ENCODE measurements at regions not wholly inside any gene's neighbourhood (a gene's known extent, or its start where the extent isn't known, plus 50 kb on each side); places are given as distances from the start of the nearest gene placed in this dataset.
A peak's percentile ranks its signal among the peaks of the same experiment; 100 is the strongest.
"Not testable (repeated sequence)": the region's sequence is repeated elsewhere in the genome, so short reads cannot be mapped to it uniquely, and the experiment has no call there.

DNA sequence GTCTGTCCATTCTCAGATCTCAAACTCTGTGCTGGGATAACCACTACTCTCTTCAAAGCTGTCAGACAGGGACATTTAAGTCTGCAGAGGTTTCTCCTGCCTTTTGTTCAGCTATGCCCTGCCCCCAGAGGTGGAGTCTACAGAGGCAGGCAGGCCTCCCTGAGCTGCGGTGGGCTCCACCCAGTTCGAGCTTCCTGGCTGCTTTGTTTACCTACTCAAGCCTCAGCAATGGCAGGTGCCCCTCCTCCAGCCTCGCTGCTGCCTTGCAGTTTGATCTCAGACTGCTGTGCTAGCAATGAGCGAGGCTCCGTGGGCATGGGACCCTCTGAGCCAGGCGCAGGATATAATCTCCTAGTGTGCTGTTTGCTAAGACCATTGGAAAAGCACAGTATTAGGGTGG lies 53.1 kb upstream of the HUNK start:
- DNase-seq (ENCODE audit: low spot score), result not testable (repeated sequence)

- not testable (repeated sequence) for DNase-seq (ENCODE audit: low spot score)
These were observed 58.5 kb upstream of the HUNK start for GRCh38 chr21:31814356-31814755.

DNA sequence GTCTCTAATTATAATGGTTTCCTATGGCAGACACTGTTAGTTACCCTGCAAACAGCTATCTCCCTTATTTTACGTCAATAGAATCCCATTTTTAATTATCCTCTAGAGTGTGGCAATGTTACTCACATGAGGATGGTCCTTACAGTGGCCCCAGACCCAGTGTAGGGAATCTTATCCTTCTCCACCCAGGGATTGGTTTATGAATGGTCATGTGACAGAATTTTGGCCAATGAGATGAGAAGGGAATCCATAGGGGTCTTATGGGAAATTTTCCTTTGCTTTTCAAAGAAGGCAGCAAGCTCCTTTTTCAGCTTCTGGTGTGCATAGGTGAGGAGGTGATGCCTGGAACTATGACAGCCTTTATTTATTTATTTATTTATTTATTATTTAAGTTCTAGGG lies 59.0 kb upstream of the HUNK start:
- DNase-seq (ENCODE audit: low spot score), result no peak

- no peak for DNase-seq (ENCODE audit: low spot score)
These were observed 68.8 kb upstream of the HUNK start for GRCh38 chr21:31804008-31804394.

DNA sequence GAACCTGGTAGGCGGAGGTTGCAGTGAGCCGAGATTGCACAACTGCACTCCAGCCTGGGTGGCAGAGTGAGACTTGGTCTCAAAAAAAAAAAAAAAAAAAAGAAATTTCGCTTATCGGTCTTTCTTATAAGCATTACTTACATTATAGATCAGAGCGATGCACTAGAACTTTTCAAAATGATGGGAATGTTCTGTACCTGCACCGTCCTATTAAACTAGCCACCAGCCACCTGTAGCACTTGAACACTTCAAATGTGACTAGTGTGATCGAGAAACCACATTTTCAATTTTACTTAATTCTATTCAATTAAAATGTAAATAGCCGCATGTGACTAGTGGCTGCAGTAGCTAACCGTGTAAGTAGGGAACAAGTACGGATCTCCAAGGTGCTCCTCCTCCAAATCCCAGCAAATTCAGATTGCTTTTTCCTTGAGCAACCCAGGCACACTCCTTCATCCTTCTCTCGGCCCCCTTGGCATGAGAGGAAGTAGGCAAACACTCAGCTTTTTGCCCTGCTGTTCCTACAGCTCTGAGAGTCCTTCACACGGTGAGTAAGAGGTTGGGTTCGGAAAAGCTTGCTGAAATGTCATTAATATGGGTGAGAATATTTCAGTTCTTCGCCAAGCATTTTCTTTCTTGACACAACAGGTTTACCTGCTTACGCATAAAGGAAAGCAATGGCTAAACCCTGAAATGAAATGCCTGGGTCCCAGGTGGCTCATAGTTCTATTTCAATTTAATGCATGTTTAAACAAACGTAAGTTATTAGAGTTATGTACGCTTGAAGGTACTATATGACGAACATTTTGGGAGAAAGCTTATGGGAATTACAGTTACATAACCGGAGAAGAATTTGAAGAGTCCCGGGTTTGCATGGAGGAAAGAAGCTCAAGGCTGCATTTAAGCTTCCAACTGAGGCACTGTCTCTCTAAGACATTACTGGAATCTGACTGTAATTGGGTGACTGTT lies 69.5 kb upstream of the HUNK start:
- no peak for DNase-seq (ENCODE audit: low spot score)

GRCh38 chr21:31802331-31802730 lies 70.4 kb upstream of the SCAF4 start:
- DNase-seq (ENCODE audit: low spot score), result no peak

GRCh38 chr21:31801551-31802219 lies 69.8 kb upstream of the SCAF4 start:
- DNase-seq (ENCODE audit: low spot score), result no peak

GRCh38 chr21:31798842-31799704 lies 67.2 kb upstream of the SCAF4 start:
- no peak for DNase-seq (ENCODE audit: low spot score)

GRCh38 chr21:31795992-31796391 lies 64.1 kb upstream of the SCAF4 start:
- DNase-seq (ENCODE audit: low spot score), result no peak

DNA sequence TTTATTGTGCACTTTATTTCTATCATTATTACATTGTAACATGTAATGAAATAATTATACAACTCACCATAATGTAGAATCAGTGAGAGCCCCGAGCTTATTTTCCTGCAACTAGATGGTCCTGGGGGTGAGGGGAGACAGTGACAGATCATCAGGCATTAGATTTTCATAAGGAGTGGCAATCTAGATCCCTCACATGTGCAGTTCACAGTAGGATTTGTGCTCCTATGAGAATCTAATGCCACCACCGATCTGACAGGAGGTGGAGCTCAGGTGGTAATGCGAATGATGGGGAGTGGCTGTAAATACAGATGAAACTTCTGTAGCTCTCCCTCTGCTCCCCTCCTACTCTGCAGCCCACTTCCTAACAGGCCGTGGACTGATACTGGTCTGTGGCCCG lies 58.5 kb upstream of the SCAF4 start:
- not testable (repeated sequence) for DNase-seq (ENCODE audit: low spot score)

GRCh38 chr21:31788581-31788980 lies 56.7 kb upstream of the SCAF4 start:
- DNase-seq (ENCODE audit: low spot score), result no peak

DNA sequence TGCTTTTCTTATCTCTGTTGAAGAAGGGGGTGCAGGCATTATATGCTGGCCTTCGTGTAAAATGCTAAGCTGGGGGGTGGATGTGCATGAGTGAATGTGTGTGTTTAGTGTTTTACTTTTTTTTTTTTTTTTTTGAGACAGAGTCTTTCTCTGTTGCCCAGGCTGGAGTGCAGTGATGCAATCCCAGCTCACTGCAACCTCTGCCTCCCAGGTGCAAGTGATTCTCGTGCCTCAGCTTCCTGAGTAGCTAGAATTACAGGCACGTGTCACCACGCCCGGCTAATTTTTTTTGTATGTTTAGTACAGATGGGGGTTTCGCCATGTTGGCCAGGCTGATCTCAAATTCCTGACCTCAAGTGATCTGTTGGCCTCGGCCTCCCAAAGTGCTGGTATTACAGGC lies 55.8 kb upstream of the SCAF4 start:
- not testable (repeated sequence) for DNase-seq (ENCODE audit: low spot score)

DNA sequence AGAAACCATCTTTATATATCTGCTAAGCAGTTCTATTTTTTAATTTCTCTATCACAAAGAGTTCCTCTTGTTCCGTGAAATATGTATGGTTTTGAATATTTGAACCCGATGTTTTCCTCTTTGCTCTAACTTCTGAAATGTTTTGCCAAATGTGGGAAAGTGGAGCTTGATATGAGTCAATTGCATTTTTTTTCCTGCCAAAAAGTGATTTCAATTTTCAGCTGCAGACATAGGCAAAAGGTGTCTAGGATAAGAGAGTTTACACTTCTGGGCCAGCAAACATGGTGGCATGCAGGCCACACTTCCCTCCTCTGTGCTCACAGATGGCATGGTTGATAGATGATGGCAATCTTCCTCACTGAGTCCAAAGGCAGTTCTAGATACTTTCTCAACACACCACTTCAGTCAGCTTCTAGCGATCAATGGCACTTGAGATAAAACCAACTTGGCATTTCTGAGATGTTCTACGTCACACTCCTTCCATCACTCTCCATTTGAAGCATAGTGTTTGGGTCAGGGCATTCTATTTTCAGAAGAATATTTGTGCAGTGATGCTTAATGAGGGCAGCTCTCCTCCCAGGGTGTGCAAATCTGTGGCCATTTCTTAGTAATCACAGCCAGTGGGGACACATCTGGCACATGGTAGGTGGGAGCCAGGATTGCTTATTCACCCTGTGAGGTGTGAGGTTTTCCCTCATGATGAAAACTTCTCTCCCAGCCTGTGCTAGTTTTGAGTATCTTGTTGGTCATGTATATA lies 54.4 kb upstream of the SCAF4 start:
- DNase-seq (ENCODE audit: low spot score), result no peak

- peak; percentile 73 for DNase-seq (ENCODE audit: low spot score)
These were observed 53.6 kb upstream of the SCAF4 start for GRCh38 chr21:31785237-31786163.

GRCh38 chr21:31781737-31782136 lies 49.8 kb upstream of the SCAF4 start:
- no peak for DNase-seq (ENCODE audit: low spot score)
